ENCODE measurements at regions not wholly inside any gene's neighbourhood (a gene's known extent, or its start where the extent isn't known, plus 50 kb on each side); places are given as distances from the start of the nearest gene placed in this dataset.

GRCh38 chr3:68176600-68176999, 522.2 kb upstream of the SUCLG2 start:
- TF ChIP-seq CTCF (IDR thresholded peaks at IDR 0.05; ENCODE audit: insufficient read depth, low read length) (no peak), POLR2AphosphoS5 (IDR thresholded peaks at IDR 0.05; ENCODE audit: low read depth) (no peak)
